HL-60/S4 treated with retinoic acid at 250 ng/mL for 4 days and 3 days (cell line): ENCODE measurements at regions not wholly inside any gene's neighbourhood (a gene's known extent, or its start where the extent isn't known, plus 50 kb on each side); places are given as distances from the start of the nearest gene placed in this dataset.

Experiments used
- in situ Hi-C: fragments of 300-500 bp; cut with MboI; formaldehyde crosslinking; loops from 2 replicates; pipeline ENCODE4 v1.7.0; 2022; ENCODE audit warnings: low sequenced_read_pairs

- in situ Hi-C loops, result no loop called here
Observed at GRCh38 chr5:42321785-42322184, 101.5 kb upstream of the GHR start.

- in situ Hi-C loops, result no loop called here
Observed at GRCh38 chr5:42337143-42337542, 86.1 kb upstream of the GHR start.

DNA sequence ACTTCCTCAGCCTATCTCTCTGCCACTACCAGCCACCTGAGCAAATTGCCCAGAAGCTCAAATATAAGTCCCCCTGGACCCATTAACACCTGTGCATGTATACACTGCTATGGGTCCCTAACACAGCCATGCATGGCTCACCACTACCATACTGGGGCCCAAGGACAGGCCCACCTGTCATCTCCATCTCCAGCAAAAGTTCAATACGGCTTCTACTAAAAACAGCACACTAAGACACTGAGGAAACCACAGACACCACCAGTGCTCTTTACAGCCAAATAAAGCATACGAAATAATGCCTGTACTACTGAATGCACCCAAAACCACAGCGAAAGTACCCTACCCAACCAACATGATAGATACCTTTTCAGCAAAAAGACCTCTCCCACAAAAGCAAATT is 85.6 kb upstream of the GHR start:
- in situ Hi-C loops, result no loop called here

- in situ Hi-C loops, result no loop called here
Observed at GRCh38 chr5:42338136-42338535, 85.1 kb upstream of the GHR start.

- in situ Hi-C loops, result no loop called here
Observed at GRCh38 chr5:42349163-42349562, 74.1 kb upstream of the GHR start.

DNA sequence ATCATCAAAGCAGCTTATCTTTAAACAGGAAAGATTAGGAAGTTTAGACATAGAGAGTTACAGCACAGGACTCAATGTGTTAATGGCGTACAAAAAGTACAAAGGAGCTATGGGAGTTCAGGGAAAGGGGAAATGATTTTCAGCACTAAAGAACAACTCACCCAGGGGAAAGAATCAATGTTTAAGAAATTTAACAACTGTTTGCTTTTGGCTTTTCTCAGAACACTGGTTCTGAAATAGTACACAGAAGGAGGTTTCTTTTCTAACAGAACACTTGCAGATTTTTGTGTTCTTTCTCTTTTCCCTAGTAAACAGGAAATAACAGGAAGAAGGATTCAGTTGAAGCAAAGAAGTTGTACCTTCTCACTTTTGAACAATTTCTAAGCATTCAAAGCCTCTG is 71.3 kb upstream of the GHR start:
- in situ Hi-C loops, result no loop called here

GRCh38 chr5:42360056-42360455 is 63.2 kb upstream of the GHR start:
- in situ Hi-C loops, result no loop called here

- in situ Hi-C loops, result no loop called here
Observed at GRCh38 chr5:42360616-42361314, 62.5 kb upstream of the GHR start.

DNA sequence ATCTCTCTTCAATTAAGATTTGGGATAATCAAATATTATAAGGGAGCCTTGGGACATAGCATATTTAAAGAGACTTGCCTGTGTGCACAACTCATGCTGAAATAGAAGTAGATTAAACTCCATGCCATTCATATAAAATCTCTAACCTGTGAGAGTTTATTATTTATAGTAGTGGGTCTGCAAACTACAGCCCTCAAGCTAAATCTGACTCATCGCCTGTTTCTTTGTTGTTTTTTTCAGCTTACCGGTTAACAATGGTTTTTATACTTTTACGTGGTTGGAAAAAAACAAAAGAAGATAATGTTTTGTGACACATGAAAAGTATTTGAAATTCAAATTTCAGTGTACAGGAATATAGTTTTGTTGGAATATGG is 61.9 kb upstream of the GHR start:
- in situ Hi-C loops, result no loop called here

- in situ Hi-C loops, result no loop called here
Observed at GRCh38 chr5:42366051-42366450, 57.2 kb upstream of the GHR start.
